SU-DHL-6 (cell line): ENCODE measurements at regions not wholly inside any gene's neighbourhood (a gene's known extent, or its start where the extent isn't known, plus 50 kb on each side); places are given as distances from the start of the nearest gene placed in this dataset.

Experiments
- CTCF ChIP-seq: fragments of 200-600 bp; sonication (generic); IDR thresholded peaks from one replicate; pipeline ENCODE4 v1.5.1; 2017; ENCODE audit warnings: antibody characterized with exemption, mild to moderate bottlenecking, low read length, moderate library complexity; ENCODE audit not compliant: insufficient read depth, poor library complexity, severe bottlenecking
- EZH2phosphoT487 ChIP-seq: fragments of 200-600 bp; sonication (generic), shearing (Covaris generic); conservative IDR thresholded peaks from 2 replicates; pipeline ENCODE4 v1.6.1; 2018; ENCODE audit warnings: mild to moderate bottlenecking, antibody characterized with exemption, low read length, moderate library complexity, mixed read lengths

GRCh38 chr5:58393716-58394115, 66.2 kb downstream of the PLK2 start:
- TF ChIP-seq CTCF = no peak
- TF ChIP-seq EZH2phosphoT487 = no peak
